HG03457 (cell line): ENCODE measurements at regions not wholly inside any gene's neighbourhood (a gene's known extent, or its start where the extent isn't known, plus 50 kb on each side); places are given as distances from the start of the nearest gene placed in this dataset.

ENCODE experiments used
- ATAC-seq: cut with Tn5 transposase; IDR thresholded peaks from one replicate; pipeline ENCODE4 v1.9.1; 2021; ENCODE audit warnings: moderate number of reproducible peaks; ENCODE audit not compliant: unreplicated experiment

DNA sequence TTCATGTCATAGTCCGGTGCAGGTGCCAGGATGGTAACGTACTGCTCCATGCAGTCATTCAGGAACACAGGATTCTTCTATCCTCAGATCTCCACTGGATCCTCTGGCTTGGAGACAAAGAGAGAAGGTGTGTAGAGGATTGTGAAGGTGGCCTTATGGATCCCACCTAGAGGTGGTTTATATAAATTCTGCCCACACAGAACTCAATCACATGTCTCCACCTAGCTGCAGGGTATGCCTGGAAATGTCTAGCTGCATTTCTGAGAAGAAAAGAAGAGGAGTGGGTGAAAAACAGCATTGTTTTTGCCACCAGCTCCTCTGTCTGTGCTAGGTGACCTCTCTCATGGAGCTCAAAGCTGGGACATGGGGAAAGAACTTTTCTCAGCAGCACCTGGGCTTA, 478.7 kb downstream of the PDCD6IP start:
- no peak for ATAC-seq

DNA sequence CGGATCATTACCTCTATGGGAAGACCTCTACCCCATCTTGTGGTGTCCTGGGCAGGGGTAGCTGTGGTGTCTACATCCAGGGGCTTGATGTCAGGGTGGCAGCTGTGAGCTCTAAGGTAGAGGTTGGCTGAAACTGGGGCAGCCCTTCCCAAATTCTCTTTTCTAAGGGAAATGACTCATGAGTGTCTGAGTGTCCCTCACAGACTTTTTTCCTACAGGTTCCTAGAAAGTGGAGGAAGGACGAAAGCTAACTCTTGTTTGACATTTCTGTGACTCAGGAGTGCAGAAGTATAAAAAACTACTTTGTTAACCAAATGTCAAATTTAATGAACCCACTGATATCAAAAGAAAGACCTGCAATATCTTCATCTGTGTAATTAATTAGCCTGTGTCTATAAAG, 481.5 kb downstream of the PDCD6IP start:
- ATAC-seq, result no peak

GRCh38 chr3:34283751-34284150, 485.3 kb downstream of the PDCD6IP start:
- no peak for ATAC-seq

GRCh38 chr3:34284959-34285826, 486.8 kb downstream of the PDCD6IP start:
- ATAC-seq, result no peak

GRCh38 chr3:34285827-34286188, 487.4 kb downstream of the PDCD6IP start:
- no peak for ATAC-seq

- no peak for ATAC-seq
Observed at GRCh38 chr3:34292605-34293300, 494.3 kb downstream of the PDCD6IP start.

DNA sequence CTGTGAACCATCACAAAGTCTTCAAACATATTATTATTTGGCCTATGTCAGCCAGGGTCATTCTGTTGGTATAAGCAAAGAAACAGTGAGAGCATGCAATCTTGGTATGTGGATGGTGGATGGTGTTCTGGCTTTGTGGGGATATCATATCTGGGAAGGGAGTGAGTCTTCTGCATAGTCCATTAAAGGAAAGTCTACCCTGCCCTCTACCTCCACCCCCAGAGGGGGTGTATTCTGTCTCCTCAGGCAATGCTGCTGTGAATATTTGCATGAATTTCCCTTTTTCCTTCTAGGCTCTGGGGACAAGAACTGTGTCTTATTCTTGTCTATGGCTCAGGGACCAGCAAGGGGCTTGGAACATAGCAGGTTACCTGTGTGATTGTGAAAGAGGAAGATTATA, 495.8 kb downstream of the PDCD6IP start:
- no peak for ATAC-seq

DNA sequence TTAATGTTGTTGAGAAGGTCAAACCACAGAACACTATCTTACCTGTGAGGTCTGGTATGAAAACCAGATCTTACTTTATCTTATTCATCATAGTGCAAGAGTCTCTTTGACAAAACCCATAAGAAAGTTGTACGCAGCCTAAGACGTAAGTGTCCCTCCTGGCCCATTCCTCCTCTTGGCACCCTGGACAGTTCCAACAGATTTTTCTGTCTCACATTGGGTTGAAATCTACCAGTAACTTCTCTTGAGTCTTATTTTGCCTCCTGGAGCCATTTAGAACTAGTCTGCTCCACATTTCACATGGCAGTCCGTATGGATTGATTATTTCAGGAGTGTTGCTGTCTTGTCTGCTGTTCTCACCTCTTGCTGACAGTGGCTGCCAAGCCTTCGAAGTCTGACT, 498.4 kb downstream of the PDCD6IP start:
- no peak for ATAC-seq

DNA sequence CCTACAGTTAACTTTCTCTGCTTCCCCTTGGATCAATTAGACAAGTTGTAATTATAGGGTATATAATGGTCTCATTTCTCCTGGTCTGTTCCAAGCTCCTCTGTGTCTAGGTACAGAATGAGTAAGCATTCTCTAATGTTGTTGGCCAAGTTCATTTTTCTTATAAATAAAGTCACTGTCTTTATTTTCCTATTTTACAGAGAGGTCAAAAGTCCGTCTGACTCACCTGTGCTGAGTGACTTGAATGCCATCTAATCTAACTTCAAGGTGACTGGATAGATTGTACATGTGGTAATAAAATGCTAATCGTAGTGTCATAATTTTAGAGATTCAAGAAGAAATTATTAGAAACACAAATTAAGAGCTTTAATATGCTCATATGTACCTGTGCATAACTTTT, 500.2 kb downstream of the PDCD6IP start:
- no peak for ATAC-seq

DNA sequence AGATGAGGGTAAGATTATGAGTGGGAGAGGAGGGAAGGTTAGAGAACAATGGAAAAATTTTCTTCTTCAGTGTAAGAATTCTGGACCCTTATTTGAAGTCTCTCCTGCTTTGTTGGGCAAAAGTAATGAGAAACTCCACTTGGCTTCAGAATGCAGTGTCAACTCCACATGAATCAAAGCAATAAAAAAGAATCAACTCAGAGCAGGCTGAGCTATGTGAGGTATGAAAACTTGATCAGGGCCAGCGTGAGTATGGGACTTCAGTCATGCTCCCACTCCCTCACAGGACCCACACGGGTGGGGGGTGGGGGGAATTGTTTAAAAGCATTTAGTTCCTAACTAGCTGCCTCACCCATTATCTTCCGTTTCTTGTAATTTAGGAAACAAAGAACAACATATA, 502.2 kb downstream of the PDCD6IP start:
- ATAC-seq, result no peak

DNA sequence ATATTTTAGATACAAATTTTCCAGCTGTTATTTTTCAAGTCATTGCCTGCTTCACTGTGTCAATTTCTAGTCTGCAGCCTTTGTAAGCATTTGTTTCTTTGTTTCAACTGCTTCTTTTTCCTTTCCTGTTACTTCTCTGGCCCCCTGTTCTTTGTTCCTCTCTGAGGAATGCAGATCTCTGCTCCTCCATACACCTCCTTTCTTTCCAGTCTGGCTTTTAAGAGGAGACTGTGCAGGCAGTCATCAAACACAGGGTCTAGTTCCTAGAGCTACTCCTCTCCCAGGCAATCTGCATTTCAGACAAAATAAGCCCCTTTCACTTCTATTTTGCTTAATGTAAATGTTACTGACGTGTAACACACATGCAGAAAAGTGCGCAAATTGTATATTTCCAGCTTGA, 502.9 kb downstream of the PDCD6IP start:
- ATAC-seq, result no peak

DNA sequence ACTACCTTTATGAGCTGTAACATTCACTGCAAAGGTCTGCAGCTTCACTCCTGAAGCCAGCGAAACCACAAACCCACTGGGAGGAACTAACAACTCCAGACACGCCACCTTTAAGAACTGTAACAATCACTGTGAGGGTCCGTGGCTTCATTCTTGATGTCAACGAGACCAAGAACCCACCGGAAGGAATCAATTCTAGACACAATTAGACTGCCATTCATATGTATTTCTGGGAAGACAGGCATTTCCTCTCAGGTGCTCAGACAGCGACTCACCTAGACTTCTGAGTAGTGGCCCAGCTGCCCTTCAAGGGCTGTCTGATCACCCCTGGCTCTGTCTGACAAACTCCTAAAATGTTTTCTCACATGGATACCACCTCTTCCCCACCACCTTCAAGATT, 506.8 kb downstream of the PDCD6IP start:
- no peak for ATAC-seq

DNA sequence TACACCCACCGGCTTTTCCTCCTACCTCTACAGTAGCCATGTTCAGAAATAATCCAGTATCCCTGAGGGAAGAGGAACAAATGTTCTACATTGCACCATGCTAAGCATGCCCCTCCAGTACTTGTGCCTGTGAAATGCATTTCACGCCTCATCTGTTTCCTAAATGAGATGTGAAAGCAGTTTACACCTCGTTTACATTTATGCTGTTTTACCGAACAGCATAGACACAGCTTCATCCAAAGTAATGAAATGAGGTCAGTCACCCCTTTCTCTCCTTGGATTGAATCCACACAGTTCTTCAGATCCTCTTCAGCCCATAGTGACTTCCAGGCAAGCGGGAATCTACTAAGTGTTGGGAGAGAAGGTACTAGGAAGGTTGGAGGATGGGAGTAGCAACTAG, 514.3 kb downstream of the PDCD6IP start:
- no peak for ATAC-seq

GRCh38 chr3:34319881-34320280, 521.5 kb downstream of the PDCD6IP start:
- no peak for ATAC-seq

DNA sequence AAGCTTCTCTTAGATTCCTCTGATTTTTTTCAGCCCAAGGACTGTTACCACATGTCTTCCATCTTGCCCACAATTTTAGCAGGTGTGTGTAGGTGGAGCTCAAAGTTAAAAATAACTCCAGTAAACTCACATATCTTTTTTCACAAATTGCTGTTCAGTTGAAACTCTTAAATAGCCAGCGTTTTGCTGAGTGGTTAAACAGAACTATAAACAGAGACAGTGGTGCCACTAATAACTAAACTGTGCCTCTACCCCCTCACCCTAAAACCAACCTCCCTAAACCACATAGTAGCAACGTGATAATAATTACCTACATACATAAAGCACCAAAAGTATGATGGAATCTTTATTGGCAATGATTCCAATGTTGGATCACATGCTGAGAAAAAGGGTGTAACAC, 525.1 kb downstream of the PDCD6IP start:
- peak; percentile 91 for ATAC-seq

DNA sequence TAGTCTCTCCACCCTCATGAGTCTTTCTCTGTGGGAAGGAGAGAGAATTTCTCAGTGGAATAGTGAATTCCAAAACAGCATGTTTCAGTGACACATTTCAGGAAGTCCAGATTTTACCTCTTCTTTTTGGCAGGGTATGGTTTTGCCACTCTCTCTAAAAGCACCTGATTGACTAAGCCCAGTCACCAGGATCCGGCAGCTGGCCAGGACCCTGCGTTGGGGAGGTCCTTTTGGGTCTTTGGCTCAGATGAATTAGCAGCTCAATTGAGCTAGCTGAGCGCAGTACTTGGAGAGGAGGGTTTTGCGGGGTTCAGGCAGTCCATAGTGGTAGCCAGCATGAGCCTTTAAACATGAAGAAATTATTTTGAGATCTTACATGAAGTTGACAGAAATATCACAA, 548.2 kb downstream of the PDCD6IP start:
- no peak for ATAC-seq

- ATAC-seq, result no peak
Observed at GRCh38 chr3:34351882-34352777, 553.7 kb downstream of the PDCD6IP start.

GRCh38 chr3:34352778-34353331, 554.4 kb downstream of the PDCD6IP start:
- ATAC-seq, result no peak

GRCh38 chr3:34357461-34357860, 559.0 kb downstream of the PDCD6IP start:
- ATAC-seq, result no peak

DNA sequence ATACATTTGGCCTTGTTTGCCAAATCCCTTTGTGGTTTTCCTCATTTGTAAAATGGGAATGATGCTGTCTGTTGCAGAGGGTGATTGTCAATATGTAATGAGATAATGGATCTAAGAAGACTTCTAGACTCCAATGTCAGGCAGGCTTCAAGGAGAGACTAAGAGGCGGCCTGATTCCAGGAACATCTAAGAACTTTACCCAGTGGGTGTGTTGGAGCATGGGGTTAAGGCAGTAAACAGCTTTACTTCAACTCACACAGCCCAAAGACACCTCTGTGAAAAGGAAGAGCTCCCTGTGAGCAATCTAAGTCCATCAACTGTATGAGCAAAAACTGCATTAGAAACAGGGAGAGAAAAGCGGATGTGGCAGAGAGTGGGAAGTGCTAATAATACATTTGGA, 560.6 kb downstream of the PDCD6IP start:
- ATAC-seq, result no peak

DNA sequence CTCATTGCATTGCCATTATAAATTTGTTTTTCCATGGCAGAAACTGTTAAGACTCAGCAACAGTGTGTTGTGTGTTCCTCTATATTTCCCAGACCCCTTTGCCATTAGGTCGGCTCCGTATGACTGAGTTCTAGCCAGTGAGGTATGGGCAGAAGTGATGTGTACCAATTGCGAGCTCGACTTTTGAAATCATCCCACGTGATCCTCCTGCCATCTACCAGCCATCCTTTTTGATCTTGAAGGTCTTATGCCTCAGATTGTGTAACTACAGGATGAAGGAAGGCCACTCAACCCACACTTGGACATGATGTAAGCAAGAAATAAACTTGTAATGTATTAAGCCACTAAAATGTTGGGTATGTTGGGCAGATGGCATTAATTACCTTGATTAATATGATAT, 562.3 kb downstream of the PDCD6IP start:
- ATAC-seq, result no peak
